ENCODE measurements at regions not wholly inside any gene's neighbourhood (a gene's known extent, or its start where the extent isn't known, plus 50 kb on each side); places are given as distances from the start of the nearest gene placed in this dataset.

GRCh38 chr15:79700951-79701480, 195.8 kb downstream of the MTHFS start:
- BruUV-seq (replicated peaks) = no TSS peak
- Mint-ChIP-seq H3K36me3 (ENCODE audit: insufficient read depth, unreplicated experiment) (no peaks in the 10 kb centered on the region), H3K4me3 (ENCODE audit: low read depth, unreplicated experiment) (no peak overlapping the region), H3K4me1 (ENCODE audit: low read depth, unreplicated experiment) (no peaks in the 10 kb centered on the region), H3K27me3 (ENCODE audit: unreplicated experiment) (no peaks in the 10 kb centered on the region), H3K27ac (ENCODE audit: unreplicated experiment) (no peak overlapping the region), H3K9me3 (ENCODE audit: low read depth, unreplicated experiment) (peaks cover 2% of the 10 kb centered on the region)
- DNase-seq = no peak
- TF ChIP-seq, protein P1, sequence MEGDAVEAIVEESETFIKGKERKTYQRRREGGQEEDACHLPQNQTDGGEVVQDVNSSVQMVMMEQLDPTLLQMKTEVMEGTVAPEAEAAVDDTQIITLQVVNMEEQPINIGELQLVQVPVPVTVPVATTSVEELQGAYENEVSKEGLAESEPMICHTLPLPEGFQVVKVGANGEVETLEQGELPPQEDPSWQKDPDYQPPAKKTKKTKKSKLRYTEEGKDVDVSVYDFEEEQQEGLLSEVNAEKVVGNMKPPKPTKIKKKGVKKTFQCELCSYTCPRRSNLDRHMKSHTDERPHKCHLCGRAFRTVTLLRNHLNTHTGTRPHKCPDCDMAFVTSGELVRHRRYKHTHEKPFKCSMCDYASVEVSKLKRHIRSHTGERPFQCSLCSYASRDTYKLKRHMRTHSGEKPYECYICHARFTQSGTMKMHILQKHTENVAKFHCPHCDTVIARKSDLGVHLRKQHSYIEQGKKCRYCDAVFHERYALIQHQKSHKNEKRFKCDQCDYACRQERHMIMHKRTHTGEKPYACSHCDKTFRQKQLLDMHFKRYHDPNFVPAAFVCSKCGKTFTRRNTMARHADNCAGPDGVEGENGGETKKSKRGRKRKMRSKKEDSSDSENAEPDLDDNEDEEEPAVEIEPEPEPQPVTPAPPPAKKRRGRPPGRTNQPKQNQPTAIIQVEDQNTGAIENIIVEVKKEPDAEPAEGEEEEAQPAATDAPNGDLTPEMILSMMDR (IDR thresholded peaks at IDR 0.05; ENCODE audit: unreplicated experiment) = no peak
- intact Hi-C loops (cut with micrococcal nuclease; ENCODE audit: unreplicated experiment) = no loop called here
- CTCF ChIA-PET = no interaction called here

- H3K9me3 Mint-ChIP-seq (ENCODE audit: low read depth, unreplicated experiment) = peaks cover 2% of the 10 kb centered on the region
- no TSS peak for BruUV-seq (replicated peaks)
- intact Hi-C loops (cut with micrococcal nuclease; ENCODE audit: unreplicated experiment) = no loop called here
- CTCF ChIA-PET = no interaction called here
- H3K27ac Mint-ChIP-seq (ENCODE audit: unreplicated experiment) = no peak overlapping the region
- H3K27me3 Mint-ChIP-seq (ENCODE audit: unreplicated experiment) = no peaks in the 10 kb centered on the region
- no peak for DNase-seq
- no peak overlapping the region for H3K4me3 Mint-ChIP-seq (ENCODE audit: low read depth, unreplicated experiment)
- no peaks in the 10 kb centered on the region for H3K36me3 Mint-ChIP-seq (ENCODE audit: insufficient read depth, unreplicated experiment)
- TF ChIP-seq, protein P1 (IDR thresholded peaks at IDR 0.05; ENCODE audit: unreplicated experiment) = no peak
- no peaks in the 10 kb centered on the region for H3K4me1 Mint-ChIP-seq (ENCODE audit: low read depth, unreplicated experiment)
Observed at GRCh38 chr15:79702621-79703020, 194.2 kb downstream of the MTHFS start.

- no peaks in the 10 kb centered on the region for H3K4me1 Mint-ChIP-seq (ENCODE audit: low read depth, unreplicated experiment)
- H3K27me3 Mint-ChIP-seq (ENCODE audit: unreplicated experiment) = peaks cover 26% of the 10 kb centered on the region
- H3K9me3 Mint-ChIP-seq (ENCODE audit: low read depth, unreplicated experiment) = peaks cover 2% of the 10 kb centered on the region
- TF ChIP-seq, protein P1 (IDR thresholded peaks at IDR 0.05; ENCODE audit: unreplicated experiment) = no peak
- intact Hi-C loops (cut with micrococcal nuclease; ENCODE audit: unreplicated experiment) = no loop called here
- CTCF ChIA-PET = no interaction called here
- no peaks in the 10 kb centered on the region for H3K36me3 Mint-ChIP-seq (ENCODE audit: insufficient read depth, unreplicated experiment)
- DNase-seq = no peak
- BruUV-seq (replicated peaks) = no TSS peak
- H3K4me3 Mint-ChIP-seq (ENCODE audit: low read depth, unreplicated experiment) = no peak overlapping the region
- no peak overlapping the region for H3K27ac Mint-ChIP-seq (ENCODE audit: unreplicated experiment)
Observed at GRCh38 chr15:79721256-79721655, 175.6 kb downstream of the MTHFS start.

DNA sequence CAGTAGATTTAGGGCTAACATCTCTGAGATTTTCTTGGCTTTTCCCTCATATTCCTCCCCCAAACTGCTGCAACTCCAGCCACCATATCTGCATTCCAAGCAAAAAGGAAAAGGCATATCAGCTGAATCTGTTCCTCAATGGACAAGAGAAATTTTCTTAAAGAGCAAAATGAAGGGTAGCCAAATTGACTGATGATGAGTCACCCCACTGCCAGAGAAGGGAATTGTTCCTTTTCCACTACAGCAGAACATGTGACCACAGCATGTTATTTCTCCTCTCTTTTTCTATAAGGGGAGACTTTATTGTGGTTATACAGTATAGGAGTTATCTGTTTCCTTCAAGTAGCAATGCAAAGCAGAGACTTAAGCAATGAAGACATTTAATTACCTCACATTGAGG, 172.5 kb downstream of the MTHFS start:
- Mint-ChIP-seq H3K9me3 (ENCODE audit: low read depth, unreplicated experiment) (peaks cover 2% of the 10 kb centered on the region), H3K36me3 (ENCODE audit: insufficient read depth, unreplicated experiment) (no peaks in the 10 kb centered on the region), H3K4me1 (ENCODE audit: low read depth, unreplicated experiment) (no peaks in the 10 kb centered on the region), H3K27ac (ENCODE audit: unreplicated experiment) (no peak overlapping the region), H3K27me3 (ENCODE audit: unreplicated experiment) (peaks cover 43% of the 10 kb centered on the region), H3K4me3 (ENCODE audit: low read depth, unreplicated experiment) (no peak overlapping the region)
- BruUV-seq (replicated peaks) = no TSS peak
- intact Hi-C loops (cut with micrococcal nuclease; ENCODE audit: unreplicated experiment) = no loop called here
- DNase-seq = no peak
- CTCF ChIA-PET = no interaction called here
- TF ChIP-seq, protein P1 (IDR thresholded peaks at IDR 0.05; ENCODE audit: unreplicated experiment) = no peak
